ENCODE measurements at regions not wholly inside any gene's neighbourhood (a gene's known extent, or its start where the extent isn't known, plus 50 kb on each side); places are given as distances from the start of the nearest gene placed in this dataset.

- Histone ChIP-seq H3K36me3 (ENCODE audit: insufficient read depth, low read length) (no peaks in the 10 kb centered on the region), H3K4me1 (ENCODE audit: insufficient read depth, low read length, poor library complexity, severe bottlenecking) (no peaks in the 10 kb centered on the region), H4K20me1 (ENCODE audit: insufficient read depth, low read length) (no peaks in the 10 kb centered on the region), H3K9me3 (ENCODE audit: low read length) (no peaks in the 10 kb centered on the region), H3K9me2 (ENCODE audit: insufficient read depth, low read length) (no peaks in the 10 kb centered on the region), H3K27ac (ENCODE audit: low read depth, low read length, poor library complexity, severe bottlenecking) (no peak overlapping the region), H2AFZ (ENCODE audit: low read length) (no peak overlapping the region), H3K4me3 (ENCODE audit: low read depth, low read length, poor library complexity, severe bottlenecking) (no peak overlapping the region), H3K4me2 (ENCODE audit: low read length) (no peak overlapping the region), H3K79me2 (ENCODE audit: insufficient read depth, low read depth, low read length) (no peaks in the 10 kb centered on the region)
- no TSS peak for BruUV-seq (replicated peaks)
- intact Hi-C loops (cut with micrococcal nuclease; ENCODE audit: unreplicated experiment), result no loop called here
- CTCF ChIA-PET (ENCODE audit: unreplicated experiment), result no interaction called here
- POLR2A ChIA-PET, result no interaction called here
- TF ChIP-seq CTCF (conservative IDR thresholded peaks at IDR 0.05; ENCODE audit: low read length) (no peak), EZH2phosphoT487 (IDR thresholded peaks at IDR 0.05; ENCODE audit: borderline replicate concordance, low read depth, low read length) (no peak)
- no peak for DNase-seq (ENCODE audit: low spot score)
Observed at GRCh38 chr2:209236377-209236776, 187.5 kb upstream of the MAP2 start.

- CTCF ChIA-PET (ENCODE audit: unreplicated experiment), result no interaction called here
- no TSS peak for BruUV-seq (replicated peaks)
Observed at GRCh38 chr2:209238765-209239584, 184.9 kb upstream of the MAP2 start.

More at GRCh38 chr2:209238765-209239584, 184.9 kb upstream of the MAP2 start:
- no peaks in the 10 kb centered on the region for H4K20me1 ChIP-seq (ENCODE audit: insufficient read depth, low read length)
- DNase-seq (ENCODE audit: low spot score), result no peak
- H3K36me3 ChIP-seq (ENCODE audit: insufficient read depth, low read length), result no peaks in the 10 kb centered on the region
- no peaks in the 10 kb centered on the region for H3K4me1 ChIP-seq (ENCODE audit: insufficient read depth, low read length, poor library complexity, severe bottlenecking)
- no peak overlapping the region for H3K4me3 ChIP-seq (ENCODE audit: low read depth, low read length, poor library complexity, severe bottlenecking)
- no peaks in the 10 kb centered on the region for H3K79me2 ChIP-seq (ENCODE audit: insufficient read depth, low read depth, low read length)
- no peaks in the 10 kb centered on the region for H3K9me3 ChIP-seq (ENCODE audit: low read length)
- intact Hi-C loops (cut with micrococcal nuclease; ENCODE audit: unreplicated experiment), result no loop called here
- H2AFZ ChIP-seq (ENCODE audit: low read length), result no peak overlapping the region
- POLR2A ChIA-PET, result interaction anchor here (0.7 kb wide), 1 partner anchor 1634 kb away, joined by 3 read pairs; no protein-coding TSS in a partner anchor
- H3K9me2 ChIP-seq (ENCODE audit: insufficient read depth, low read length), result no peaks in the 10 kb centered on the region
- no peak overlapping the region for H3K4me2 ChIP-seq (ENCODE audit: low read length)
- H3K27ac ChIP-seq (ENCODE audit: low read depth, low read length, poor library complexity, severe bottlenecking), result no peak overlapping the region
- TF ChIP-seq CTCF (conservative IDR thresholded peaks at IDR 0.05; ENCODE audit: low read length) (no peak), EZH2phosphoT487 (IDR thresholded peaks at IDR 0.05; ENCODE audit: borderline replicate concordance, low read depth, low read length) (no peak)
